HCT116 (cell line): ENCODE measurements at regions not wholly inside any gene's neighbourhood (a gene's known extent, or its start where the extent isn't known, plus 50 kb on each side); places are given as distances from the start of the nearest gene placed in this dataset.

Experiments used
- ATAC-seq: fragments of 200-7000 bp; cut with Tn5 transposase; 2 replicates; pipeline ENCODE4 v1.9.1; 2020; ENCODE audit warnings: mild to moderate bottlenecking, moderate library complexity
- BruUV-seq: library from RNA; stranded (reverse); fragments of 400-500 nt; replicated peaks from 2 replicates; lab custom pipeline; 2021; lab: Mats Ljungman, UMichigan
- CTCF ChIA-PET: fragments of 300-600 bp; sonication (Branson Sonifier 250); formaldehyde crosslinking; loops from one replicate; lab custom pipeline; 2021; ENCODE audit warnings: antibody characterized with exemption; lab: Charles Lee
- POLR2A ChIA-PET: fragments of 300-600, 350-600 bp; sonication (Branson Sonifier 250); formaldehyde crosslinking; loops from one replicate; lab custom pipeline; 2021; ENCODE audit warnings: antibody characterized with exemption; lab: Charles Lee
- RAD21 ChIA-PET, 2 experiments: fragments of 300-600 bp; sonication (Branson Sonifier 250); formaldehyde crosslinking; loops; one replicate each; lab custom pipeline; 2023; ENCODE audit warnings: low total read pairs in 2 of 2; ENCODE audit not compliant: uncharacterized antibody in 2 of 2, unreplicated experiment in 2 of 2, low non-redundant PET in 1 of 2; lab: Charles Lee
- DNase-seq: peaks from one replicate; pipeline ENCODE4 v3.0.0-alpha.2; 2010; ENCODE audit warnings: low read depth, low spot score
- H2AFZ ChIP-seq: fragments of 200-600 bp; shearing (Covaris generic), sonication (generic); 2 replicates; pipeline ENCODE4 v1.6.1; 2017; ENCODE audit warnings: low read depth, mixed run types, mixed read lengths, antibody characterized with exemption, low read length; ENCODE audit not compliant: poor library complexity, severe bottlenecking
- H3K27ac ChIP-seq: 2 replicates; pipeline ENCODE4 v1.5.1; 2012; ENCODE audit warnings: low read depth, low read length
- H3K27me3 ChIP-seq: fragments of 200-600 bp; sonication (generic); 2 replicates; pipeline ENCODE4 v1.6.1; 2016; ENCODE audit warnings: mixed run types, low read length, mixed read lengths; ENCODE audit not compliant: insufficient read depth
- H3K36me3 ChIP-seq, 2 experiments: fragments of 200-500 bp in 1 of 2; fragments of 200-600 bp in 1 of 2; sonication (Bioruptor generic) in 1 of 2; sonication (generic) in 1 of 2; 2 replicates each; pipeline versions ENCODE4 v1.5.1 to v1.6.1; 2014 to 2016; ENCODE audit warnings: low read length in 2 of 2, inconsistent platforms in 1 of 2, mixed read lengths in 1 of 2, mixed run types in 1 of 2; ENCODE audit not compliant: insufficient read depth in 2 of 2, control insufficient read depth in 1 of 2
- H3K4me1 ChIP-seq, 2 experiments: fragments of 200-600 bp in 1 of 2; sonication (generic) in 1 of 2; 2 replicates each; pipeline versions ENCODE4 v1.5.1 to v1.6.1; 2012 to 2017; ENCODE audit warnings: low read length in 2 of 2, inconsistent platforms in 1 of 2, mild to moderate bottlenecking in 1 of 2, mixed read lengths in 1 of 2, mixed run types in 1 of 2, moderate library complexity in 1 of 2; ENCODE audit not compliant: insufficient read depth in 2 of 2, control insufficient read depth in 1 of 2
- H3K4me2 ChIP-seq: fragments of 200-600 bp; sonication (generic); 2 replicates; pipeline ENCODE4 v1.6.1; 2017; ENCODE audit warnings: mixed run types, low read length, mixed read lengths
- H3K4me3 ChIP-seq, 2 experiments: fragments of 200-600 bp in 1 of 2; sonication (generic) in 1 of 2; replicated peaks in 1 of 2; 2 replicates each; pipeline ENCODE4 v1.5.1; 2011 to 2016; ENCODE audit warnings: low read length in 2 of 2, control low read depth in 1 of 2, low read depth in 1 of 2, mild to moderate bottlenecking in 1 of 2, mixed read lengths in 1 of 2, mixed run types in 1 of 2
- H3K79me2 ChIP-seq: fragments of 200-600 bp; sonication (generic); 2 replicates; pipeline ENCODE4 v1.6.1; 2017; ENCODE audit warnings: mild to moderate bottlenecking, mixed run types, low read length, moderate library complexity, mixed read lengths; ENCODE audit not compliant: insufficient read depth
- H3K9ac ChIP-seq: fragments of 200-600 bp; sonication (generic); 2 replicates; pipeline ENCODE4 v1.6.1; 2016; ENCODE audit warnings: low read length, mixed read lengths
- H3K9me2 ChIP-seq: fragments of 200-600 bp; sonication (generic), shearing (Covaris generic); 2 replicates; pipeline ENCODE4 v1.6.1; 2017; ENCODE audit warnings: mixed run types, mild to moderate bottlenecking, moderate library complexity; ENCODE audit not compliant: insufficient read depth
- H3K9me3 ChIP-seq, 2 experiments: fragments of 200-500 bp in 1 of 2; fragments of 200-600 bp in 1 of 2; sonication (Bioruptor generic) in 1 of 2; sonication (generic) in 1 of 2; 2 replicates each; pipeline ENCODE4 v1.6.1; 2014 to 2017; ENCODE audit warnings: low read length in 2 of 2, mixed read lengths in 2 of 2, inconsistent platforms in 1 of 2, low read depth in 1 of 2, mild to moderate bottlenecking in 1 of 2, mixed run types in 1 of 2, moderate library complexity in 1 of 2; ENCODE audit not compliant: control insufficient read depth in 1 of 2, insufficient read depth in 1 of 2
- H4K20me1 ChIP-seq: fragments of 200-600 bp; sonication (generic), shearing (Covaris generic); 2 replicates; pipeline ENCODE4 v1.6.1; 2017; ENCODE audit warnings: mixed run types, mild to moderate bottlenecking, moderate library complexity; ENCODE audit not compliant: insufficient read depth
- EGR1 ChIP-seq: IDR thresholded peaks from 2 replicates; pipeline ENCODE4 v1.6.1; 2012; ENCODE audit warnings: low read depth
- ELF1 ChIP-seq: IDR thresholded peaks from 2 replicates; pipeline ENCODE4 v1.6.1; 2012; ENCODE audit warnings: low read depth, borderline replicate concordance
- EZH2phosphoT487 ChIP-seq: fragments of 200-600 bp; IDR thresholded peaks from 2 replicates; pipeline ENCODE4 v1.6.1; 2018; ENCODE audit warnings: antibody characterized with exemption, borderline replicate concordance
- FOSL1 ChIP-seq: IDR thresholded peaks from 2 replicates; pipeline ENCODE4 v1.6.1; 2012; ENCODE audit warnings: low read depth
- JUND ChIP-seq: IDR thresholded peaks from 2 replicates; pipeline ENCODE4 v1.6.1; 2012
- SRF ChIP-seq: IDR thresholded peaks from 2 replicates; pipeline ENCODE4 v1.6.1; 2012; ENCODE audit warnings: low read depth
- YY1 ChIP-seq: IDR thresholded peaks from 2 replicates; pipeline ENCODE4 v1.6.1; 2011; ENCODE audit warnings: low read length, low read depth, moderate library complexity, mild to moderate bottlenecking; ENCODE audit not compliant: insufficient replicate concordance; ENCODE audit errors: extremely low read depth
- ZFX ChIP-seq: fragments of 450-650 bp; IDR thresholded peaks from 2 replicates; pipeline ENCODE4 v1.6.1; 2017
- intact Hi-C: fragments of 100-400 bp; cut with micrococcal nuclease; formaldehyde crosslinking; loops from 2 replicates; pipeline ENCODE4 v1.10.0; 2022
- TF ChIP-seq, protein P1 (sequence below): IDR thresholded peaks from 2 replicates; pipeline ENCODE4 v1.6.1; 2012
- TF ChIP-seq, protein P2 (sequence below): IDR thresholded peaks from 2 replicates; pipeline ENCODE4 v1.6.1; 2012
- TF ChIP-seq, protein P3 (sequence below), 3 experiments: fragments of 200-600 bp in 1 of 3; sonication (generic) in 1 of 3; IDR thresholded peaks in 2 of 3; conservative IDR thresholded peaks in 1 of 3; 2 replicates each; pipeline ENCODE4 v1.5.1; 2012 to 2017; ENCODE audit warnings: low read depth in 2 of 3, low read length in 2 of 3, antibody characterized with exemption in 1 of 3, borderline replicate concordance in 1 of 3, control low read depth in 1 of 3, mild to moderate bottlenecking in 1 of 3, mixed read lengths in 1 of 3, mixed run types in 1 of 3, moderate library complexity in 1 of 3; ENCODE audit not compliant: insufficient read depth in 1 of 3

DNA sequence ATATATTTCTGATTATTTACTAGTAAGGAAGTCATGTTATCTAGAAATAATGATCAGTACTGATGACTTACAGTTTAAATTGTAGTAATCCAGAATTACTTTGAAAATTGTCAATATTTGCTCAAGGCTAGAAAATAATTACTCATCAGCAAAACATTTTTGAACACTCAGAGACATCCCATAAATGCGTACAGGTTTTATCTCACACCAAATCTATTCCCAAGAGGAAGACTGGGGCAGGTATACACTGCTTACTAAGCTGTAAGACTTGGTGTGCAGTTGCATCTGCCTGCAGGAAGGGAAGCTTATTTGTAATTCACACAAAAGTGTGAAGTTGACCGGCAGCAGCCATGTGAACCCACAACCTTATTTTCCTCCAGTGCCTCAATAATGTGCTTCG lies 146.4 kb downstream of the CCER1 start:
- H3K9me2 ChIP-seq, result no peaks in the 10 kb centered on the region
- POLR2A ChIA-PET, result no interaction called here
- no peak overlapping the region for H3K9ac ChIP-seq
- CTCF ChIA-PET, result no interaction called here
- no peaks in the 10 kb centered on the region for H4K20me1 ChIP-seq
- ATAC-seq (no peak), DNase-seq (no peak)
- no peak overlapping the region for H3K27ac ChIP-seq
- H3K79me2 ChIP-seq, result no peaks in the 10 kb centered on the region
- TF ChIP-seq YY1 (no peak), EZH2phosphoT487 (no peak), JUND (no peak)
- no peaks in the 10 kb centered on the region for H3K9me3 ChIP-seq
- H3K27me3 ChIP-seq, result no peaks in the 10 kb centered on the region
- no peaks in the 10 kb centered on the region for H3K4me1 ChIP-seq
- H3K4me3 ChIP-seq, result no peak overlapping the region
- intact Hi-C loops, result no loop called here
- BruUV-seq, result no TSS peak
- no peak overlapping the region for H2AFZ ChIP-seq
- RAD21 ChIA-PET, result no interaction called here
- no peaks in the 10 kb centered on the region for H3K36me3 ChIP-seq
- H3K4me2 ChIP-seq, result no peak overlapping the region

DNA sequence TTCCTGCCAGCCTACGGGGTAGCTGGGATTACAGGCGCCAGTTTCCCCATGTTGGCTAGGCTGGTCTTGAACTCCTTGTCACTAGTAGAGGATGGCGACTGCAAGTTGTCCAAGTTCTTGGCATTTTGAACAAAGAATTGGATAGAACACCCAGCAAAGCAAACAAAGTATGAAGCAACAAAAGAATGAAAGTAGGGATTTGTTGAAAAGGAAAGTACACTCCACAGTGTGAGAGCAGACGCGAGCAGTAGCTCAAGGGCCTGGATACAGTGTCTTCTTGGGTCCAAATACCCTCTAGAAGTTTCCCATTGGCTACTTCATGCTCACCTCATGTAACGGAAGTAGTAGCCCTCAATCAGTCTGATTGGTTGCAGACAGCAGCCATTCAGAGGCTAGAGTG lies 152.2 kb downstream of the CCER1 start:
- no peaks in the 10 kb centered on the region for H3K9me3 ChIP-seq
- intact Hi-C loops, result no loop called here
- ATAC-seq (no peak), DNase-seq (no peak)
- ChIA-PET POLR2A (no interaction called here), RAD21 (no interaction called here), CTCF (no interaction called here)
- H2AFZ ChIP-seq, result no peak overlapping the region
- no peaks in the 10 kb centered on the region for H3K79me2 ChIP-seq
- H3K36me3 ChIP-seq, result no peaks in the 10 kb centered on the region
- H3K27me3 ChIP-seq, result no peaks in the 10 kb centered on the region
- peaks cover 0 to 10% of the 10 kb centered on the region in 2 experiments; a peak in 2 of 4 replicates for H3K4me1 ChIP-seq
- BruUV-seq, result no TSS peak
- no peak overlapping the region for H3K4me2 ChIP-seq
- H3K9ac ChIP-seq, result no peak overlapping the region
- TF ChIP-seq ELF1 (no peak), YY1 (no peak), EGR1 (no peak), SRF (no peak), ZFX (no peak), FOSL1 (no peak)
- TF ChIP-seq, protein P1, sequence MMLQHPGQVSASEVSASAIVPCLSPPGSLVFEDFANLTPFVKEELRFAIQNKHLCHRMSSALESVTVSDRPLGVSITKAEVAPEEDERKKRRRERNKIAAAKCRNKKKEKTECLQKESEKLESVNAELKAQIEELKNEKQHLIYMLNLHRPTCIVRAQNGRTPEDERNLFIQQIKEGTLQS, result no peak
- TF ChIP-seq, protein P2, sequence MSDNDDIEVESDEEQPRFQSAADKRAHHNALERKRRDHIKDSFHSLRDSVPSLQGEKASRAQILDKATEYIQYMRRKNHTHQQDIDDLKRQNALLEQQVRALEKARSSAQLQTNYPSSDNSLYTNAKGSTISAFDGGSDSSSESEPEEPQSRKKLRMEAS, result no peak
- TF ChIP-seq, protein P3, sequence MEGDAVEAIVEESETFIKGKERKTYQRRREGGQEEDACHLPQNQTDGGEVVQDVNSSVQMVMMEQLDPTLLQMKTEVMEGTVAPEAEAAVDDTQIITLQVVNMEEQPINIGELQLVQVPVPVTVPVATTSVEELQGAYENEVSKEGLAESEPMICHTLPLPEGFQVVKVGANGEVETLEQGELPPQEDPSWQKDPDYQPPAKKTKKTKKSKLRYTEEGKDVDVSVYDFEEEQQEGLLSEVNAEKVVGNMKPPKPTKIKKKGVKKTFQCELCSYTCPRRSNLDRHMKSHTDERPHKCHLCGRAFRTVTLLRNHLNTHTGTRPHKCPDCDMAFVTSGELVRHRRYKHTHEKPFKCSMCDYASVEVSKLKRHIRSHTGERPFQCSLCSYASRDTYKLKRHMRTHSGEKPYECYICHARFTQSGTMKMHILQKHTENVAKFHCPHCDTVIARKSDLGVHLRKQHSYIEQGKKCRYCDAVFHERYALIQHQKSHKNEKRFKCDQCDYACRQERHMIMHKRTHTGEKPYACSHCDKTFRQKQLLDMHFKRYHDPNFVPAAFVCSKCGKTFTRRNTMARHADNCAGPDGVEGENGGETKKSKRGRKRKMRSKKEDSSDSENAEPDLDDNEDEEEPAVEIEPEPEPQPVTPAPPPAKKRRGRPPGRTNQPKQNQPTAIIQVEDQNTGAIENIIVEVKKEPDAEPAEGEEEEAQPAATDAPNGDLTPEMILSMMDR (IDR thresholded peaks at IDR 0.05 in 2 of 3, conservative IDR thresholded peaks at IDR 0.05 in 1 of 3; ENCODE audit: borderline replicate concordance in 1 of 3, insufficient read depth in 1 of 3, low read depth in 2 of 3, low read length in 2 of 3), result no peak
- H3K27ac ChIP-seq, result no peak overlapping the region
- H3K9me2 ChIP-seq, result no peaks in the 10 kb centered on the region
- H4K20me1 ChIP-seq, result no peaks in the 10 kb centered on the region
- H3K4me3 ChIP-seq, result no peak overlapping the region
